ENCODE measurements at regions not wholly inside any gene's neighbourhood (a gene's known extent, or its start where the extent isn't known, plus 50 kb on each side); places are given as distances from the start of the nearest gene placed in this dataset.

- no peak for TF ChIP-seq ZBTB10 (CRISPR knock-in tag; IDR thresholded peaks at IDR 0.05; ENCODE audit: borderline replicate concordance)
These were observed 688.8 kb downstream of the SEMA5A start (continued) for GRCh38 chr5:8857051-8857450.

GRCh38 chr5:8861764-8862163, 684.1 kb downstream of the SEMA5A start:
- intact Hi-C loops (cut with micrococcal nuclease; ENCODE audit: unreplicated experiment) = no loop called here
- in situ Hi-C loops (cut with HindIII; ENCODE audit: extremely low pct_ligation_motif_present, low pct_unique_long_range_greater_than_20kb) = no loop called here
- Histone ChIP-seq H3K4me1 (ENCODE audit: insufficient read depth, low read length) (no peaks in the 10 kb centered on the region), H3K9me3 (ENCODE audit: low read length) (peaks cover 45% of the 10 kb centered on the region), H3K4me3 (replicated peaks in 1 of 3; ENCODE audit: insufficient read depth in 1 of 3, low read depth in 2 of 3, low read length in 3 of 3) (no peak overlapping the region), H3K9ac (ENCODE audit: insufficient read depth, low read depth, low read length) (no peak overlapping the region), H3K36me3 (replicated peaks in 1 of 2; ENCODE audit: control insufficient read depth in 1 of 2, insufficient read depth in 2 of 2, low read length in 2 of 2) (no peaks in the 10 kb centered on the region), H2AFZ (ENCODE audit: low read length) (no peak overlapping the region), H3K27ac (ENCODE audit: extremely low read length, insufficient read depth, low read length) (no peak overlapping the region), H3K79me2 (ENCODE audit: insufficient read depth, low read length) (no peaks in the 10 kb centered on the region), H3K4me2 (ENCODE audit: low read depth, low read length) (no peak overlapping the region), H4K20me1 (ENCODE audit: insufficient read depth, low read length) (no peaks in the 10 kb centered on the region), H3K27me3 (ENCODE audit: control insufficient read depth in 1 of 2, insufficient read depth in 2 of 2, low read length in 2 of 2) (no peaks in the 10 kb centered on the region)
- 2% methylated on average over 5 of the region's 5 CpGs for WGBS (ENCODE audit: low lambda C conversion rate)
- ATAC-seq (no peak), DNase-seq (ENCODE audit: low spot score) (no peak), FAIRE-seq (no peak)
- BruUV-seq (replicated peaks) = no TSS peak
- ChIA-PET POLR2A (no interaction called here), CTCF (ENCODE audit: low intra/inter-chr PET ratio, low total read pairs) (no interaction called here)
- TF ChIP-seq KAT7 (CRISPR knock-in tag; IDR thresholded peaks at IDR 0.05; ENCODE audit: borderline replicate concordance) (no peak), SKI (IDR thresholded peaks at IDR 0.05; ENCODE audit: partially characterized antibody) (no peak), KLF9 (CRISPR knock-in tag; IDR thresholded peaks at IDR 0.05; ENCODE audit: low read depth) (no peak), NCOA5 (CRISPR knock-in tag; IDR thresholded peaks at IDR 0.05) (no peak), REPIN1 (CRISPR knock-in tag; IDR thresholded peaks at IDR 0.05; ENCODE audit: borderline replicate concordance, low read depth) (no peak), ZNF737 (CRISPR knock-in tag; IDR thresholded peaks at IDR 0.05; ENCODE audit: borderline replicate concordance) (no peak), ZBTB44 (CRISPR knock-in tag; IDR thresholded peaks at IDR 0.05) (no peak), ZBTB3 (CRISPR knock-in tag; IDR thresholded peaks at IDR 0.05; ENCODE audit: borderline replicate concordance, low read depth) (no peak)
